T-cell (primary cell): ENCODE measurements at regions not wholly inside any gene's neighbourhood (a gene's known extent, or its start where the extent isn't known, plus 50 kb on each side); places are given as distances from the start of the nearest gene placed in this dataset.

Experiments used
- ATAC-seq, 4 experiments: fragments of 200-7000 bp in 3 of 4; fragments of 150-1000 bp in 1 of 4; cut with Tn5 transposase; replicated peaks in 1 of 4; 1 replicate in 3 of 4; 2 replicates in 1 of 4; pipeline ENCODE4 v1.10.0; 2021; ENCODE audit warnings: moderate library complexity in 3 of 4, mild to moderate bottlenecking in 2 of 4, moderate number of reproducible peaks in 1 of 4
- CTCF ChIA-PET, 2 donors: fragments of 300-600 bp; sonication (Branson Sonifier 250); formaldehyde crosslinking; loops; one replicate each; lab custom pipeline; 2022; ENCODE audit warnings: antibody characterized with exemption in 2 of 2; lab: Charles Lee
- POLR2A ChIA-PET, 2 donors: fragments of 300-600 bp; sonication (Branson Sonifier 250); formaldehyde crosslinking; loops; one replicate each; lab custom pipeline; 2022; ENCODE audit warnings: antibody characterized with exemption in 2 of 2; lab: Charles Lee
- DNase-seq, 35 experiments: peaks; one replicate each; pipeline versions ENCODE4 v3.0.0 to v3.0.0-alpha.2; 2013 to 2023
- H3K27ac ChIP-seq: one replicate; pipeline ENCODE4 v1.5.1; 2013; ENCODE audit warnings: low read length
- H3K27me3 ChIP-seq, 2 experiments: replicated peaks in 1 of 2; 1 replicate in 1 of 2; 2 replicates in 1 of 2; pipeline versions ENCODE4 v1.6.1 to v1.7.0; 2013; ENCODE audit warnings: low read length in 1 of 2, mixed read lengths in 1 of 2; ENCODE audit not compliant: control insufficient read depth in 2 of 2, insufficient read depth in 2 of 2; ENCODE audit errors: extremely low read depth in 1 of 2
- H3K36me3 ChIP-seq, 2 donors: 1 replicate in 1 of 2; 2 replicates in 1 of 2; pipeline versions ENCODE4 v1.6.1 to v1.7.0; 2013; ENCODE audit warnings: low read length in 1 of 2; ENCODE audit not compliant: control insufficient read depth in 2 of 2, insufficient read depth in 1 of 2; ENCODE audit errors: extremely low read depth in 1 of 2
- H3K4me1 ChIP-seq, 2 experiments: 1 replicate in 1 of 2; 2 replicates in 1 of 2; pipeline versions ENCODE4 v1.6.1 to v1.7.0; 2013; ENCODE audit warnings: low read length in 2 of 2, mixed read lengths in 1 of 2; ENCODE audit not compliant: insufficient read depth in 2 of 2, control insufficient read depth in 1 of 2; ENCODE audit errors: extremely low read depth in 1 of 2
- H3K4me3 ChIP-seq, 2 donors: 1 replicate in 1 of 2; 2 replicates in 1 of 2; pipeline versions ENCODE4 v1.5.1 to v1.7.0; 2013; ENCODE audit warnings: mild to moderate bottlenecking in 2 of 2, low read length in 1 of 2, moderate library complexity in 1 of 2; ENCODE audit not compliant: control insufficient read depth in 1 of 2; ENCODE audit errors: extremely low read depth in 1 of 2
- H3K9me3 ChIP-seq: 2 replicates; pipeline ENCODE4 v1.7.0; 2013
- H3K27ac Mint-ChIP-seq, 2 donors: one replicate each; pipeline ENCODE4 v1.8.0; 2020 to 2021; ENCODE audit warnings: mild to moderate bottlenecking in 2 of 2, mixed read lengths in 2 of 2
- H3K27me3 Mint-ChIP-seq, 2 donors: one replicate each; pipeline ENCODE4 v1.8.0; 2021 to 2022; ENCODE audit warnings: mixed read lengths in 2 of 2
- H3K36me3 Mint-ChIP-seq: one replicate; pipeline ENCODE4 v1.8.0; 2021; ENCODE audit warnings: mixed read lengths
- H3K4me1 Mint-ChIP-seq, 3 donors: one replicate each; pipeline ENCODE4 v1.8.0; 2020 to 2022; ENCODE audit warnings: mixed read lengths in 3 of 3, mild to moderate bottlenecking in 1 of 3
- H3K4me3 Mint-ChIP-seq, 3 donors: one replicate each; pipeline ENCODE4 v1.8.0; 2020 to 2022; ENCODE audit warnings: mild to moderate bottlenecking in 3 of 3, mixed read lengths in 3 of 3, moderate library complexity in 3 of 3
- H3K9me3 Mint-ChIP-seq, 3 donors: one replicate each; pipeline ENCODE4 v1.8.0; 2020 to 2022; ENCODE audit warnings: mixed read lengths in 3 of 3
- WGBS: methylation state at CpG from one replicate; pipeline ENCODE4 v1.1.5; 2013; ENCODE audit warnings: missing lambda C conversion rate; ENCODE audit not compliant: insufficient coverage; 5-methylcytosine and 5-hydroxymethylcytosine counted together

- ChIA-PET POLR2A (no interaction called here), CTCF (no interaction called here)
- H3K4me1 Mint-ChIP-seq: peaks cover 13 to 15% (median 13%) of the 10 kb centered on the region in 3 donors
Observed at GRCh38 chr10:129120441-129120840, 346.6 kb upstream of the MGMT start.

GRCh38 chr10:129122846-129123245 is 344.2 kb upstream of the MGMT start:
- Histone ChIP-seq H3K36me3 (no peaks in the 10 kb centered on the region), H3K4me3 (no peak overlapping the region), H3K4me1 (peaks cover 0 to 3% of the 10 kb centered on the region in 2 experiments), H3K27ac (no peak overlapping the region), H3K27me3 (no peaks in the 10 kb centered on the region), H3K9me3 (no peaks in the 10 kb centered on the region)
- DNase-seq (no peak), ATAC-seq (no peak)
- 80% methylated on average over 1 of the region's 3 CpGs for WGBS
- Mint-ChIP-seq H3K27me3 (peaks cover 0 to 4% of the 10 kb centered on the region in 2 donors), H3K36me3 (no peaks in the 10 kb centered on the region), H3K4me3 (no peak overlapping the region), H3K27ac (no peak overlapping the region), H3K9me3 (peaks cover 0 to 6% (median 5%) of the 10 kb centered on the region in 3 donors), H3K4me1 (peaks cover 13 to 15% (median 13%) of the 10 kb centered on the region in 3 donors)
- ChIA-PET POLR2A (no interaction called here), CTCF (no interaction called here)

More at GRCh38 chr10:129120441-129120840, 346.6 kb upstream of the MGMT start:
- Histone ChIP-seq H3K27ac (no peak overlapping the region), H3K4me1 (peaks cover 0 to 3% of the 10 kb centered on the region in 2 experiments), H3K9me3 (no peaks in the 10 kb centered on the region), H3K36me3 (no peaks in the 10 kb centered on the region), H3K27me3 (no peaks in the 10 kb centered on the region), H3K4me3 (no peak overlapping the region)
- Mint-ChIP-seq H3K27me3 (no peaks in the 10 kb centered on the region), H3K36me3 (no peaks in the 10 kb centered on the region), H3K27ac (no peak overlapping the region), H3K9me3 (peaks cover 0 to 2% (median under 1%) of the 10 kb centered on the region in 3 donors), H3K4me3 (no peak overlapping the region)
- ATAC-seq (no peak), DNase-seq (no peak)
- no CpG with 5 or more reads among the region's 2 CpGs for WGBS

- Histone ChIP-seq H3K4me3 (no peak overlapping the region), H3K27ac (no peak overlapping the region), H3K4me1 (peaks cover 0 to 3% of the 10 kb centered on the region in 2 experiments), H3K36me3 (no peaks in the 10 kb centered on the region), H3K9me3 (no peaks in the 10 kb centered on the region), H3K27me3 (no peaks in the 10 kb centered on the region)
- DNase-seq (no peak), ATAC-seq (no peak)
- H3K27ac Mint-ChIP-seq: no peak overlapping the region
- no peak overlapping the region for H3K4me3 Mint-ChIP-seq
- ChIA-PET POLR2A (no interaction called here), CTCF (no interaction called here)
- H3K27me3 Mint-ChIP-seq: peaks cover 0 to 4% of the 10 kb centered on the region in 2 donors
- H3K36me3 Mint-ChIP-seq: no peaks in the 10 kb centered on the region
- 62% methylated on average over 5 of the region's 6 CpGs for WGBS
- H3K9me3 Mint-ChIP-seq: peaks cover 0 to 6% (median 5%) of the 10 kb centered on the region in 3 donors
- H3K4me1 Mint-ChIP-seq: peaks cover 13 to 15% (median 13%) of the 10 kb centered on the region in 3 donors
Observed at GRCh38 chr10:129123428-129123827, 343.6 kb upstream of the MGMT start.

- ChIA-PET CTCF (interaction anchor here in 1 of 2 donors (0.7 kb wide), 1 partner anchor 25 kb away, joined by 6 read pairs; no protein-coding TSS in a partner anchor), POLR2A (no interaction called here)
- H3K27me3 Mint-ChIP-seq: peaks cover 4 to 5% of the 10 kb centered on the region in 2 donors
Observed at GRCh38 chr10:129126982-129127381, 340.1 kb upstream of the MGMT start.

GRCh38 chr10:129131457-129132132 is 335.4 kb upstream of the MGMT start:
- H3K9me3 Mint-ChIP-seq: no peaks in the 10 kb centered on the region
- no peak overlapping the region for H3K27ac ChIP-seq
- DNase-seq: no peak
- ATAC-seq: no peak
- H3K27ac Mint-ChIP-seq: no peak overlapping the region
- WGBS: 56% methylated on average over 4 of the region's 12 CpGs
- H3K9me3 ChIP-seq: no peaks in the 10 kb centered on the region
- no peaks in the 10 kb centered on the region for H3K36me3 ChIP-seq
- H3K27me3 ChIP-seq: peaks cover 0 to 6% of the 10 kb centered on the region in 2 experiments
- H3K4me1 ChIP-seq: no peaks in the 10 kb centered on the region
- ChIA-PET POLR2A (no interaction called here), CTCF (no interaction called here)
- H3K4me3 Mint-ChIP-seq: no peak overlapping the region
- H3K4me1 Mint-ChIP-seq: peaks cover 0 to 6% (median 0%) of the 10 kb centered on the region in 3 donors
- H3K27me3 Mint-ChIP-seq: peaks cover 5 to 7% of the 10 kb centered on the region in 2 donors
- no peaks in the 10 kb centered on the region for H3K36me3 Mint-ChIP-seq
- no peak overlapping the region for H3K4me3 ChIP-seq

More at GRCh38 chr10:129126982-129127381, 340.1 kb upstream of the MGMT start:
- Mint-ChIP-seq H3K4me1 (peaks cover 5 to 9% (median 5%) of the 10 kb centered on the region in 3 donors), H3K27ac (no peak overlapping the region), H3K4me3 (no peak overlapping the region), H3K36me3 (no peaks in the 10 kb centered on the region), H3K9me3 (peaks cover 0 to 6% (median 5%) of the 10 kb centered on the region in 3 donors)
- H3K4me1 ChIP-seq: no peaks in the 10 kb centered on the region
- H3K4me3 ChIP-seq: no peak overlapping the region
- no CpG with 5 or more reads among the region's 4 CpGs for WGBS
- H3K9me3 ChIP-seq: no peaks in the 10 kb centered on the region
- H3K27ac ChIP-seq: no peak overlapping the region
- DNase-seq (no peak), ATAC-seq (no peak)
- no peaks in the 10 kb centered on the region for H3K36me3 ChIP-seq
- H3K27me3 ChIP-seq: no peaks in the 10 kb centered on the region

- Mint-ChIP-seq H3K36me3 (no peaks in the 10 kb centered on the region), H3K4me1 (peaks cover 0 to 6% (median 0%) of the 10 kb centered on the region in 3 donors), H3K9me3 (no peaks in the 10 kb centered on the region), H3K4me3 (no peak overlapping the region), H3K27ac (no peak overlapping the region), H3K27me3 (peaks cover 5 to 7% of the 10 kb centered on the region in 2 donors)
- CTCF ChIA-PET: no interaction called here
- no peak overlapping the region for H3K4me3 ChIP-seq
- H3K4me1 ChIP-seq: no peaks in the 10 kb centered on the region
- no peaks in the 10 kb centered on the region for H3K9me3 ChIP-seq
- POLR2A ChIA-PET: no interaction called here
- no peak overlapping the region for H3K27ac ChIP-seq
- no peaks in the 10 kb centered on the region for H3K36me3 ChIP-seq
- DNase-seq: no peak
- ATAC-seq: no peak
- H3K27me3 ChIP-seq: peaks cover 0 to 6% of the 10 kb centered on the region in 2 experiments
- WGBS: 63% methylated on average over 3 of the region's 5 CpGs
Observed at GRCh38 chr10:129133856-129134255, 333.2 kb upstream of the MGMT start.
